Breast epithelium (tissue), 4 donors: ENCODE measurements at regions not wholly inside any gene's neighbourhood (a gene's known extent, or its start where the extent isn't known, plus 50 kb on each side); places are given as distances from the start of the nearest gene placed in this dataset.

Source experiments
- DNase-seq, 2 donors: peaks; one replicate each; pipeline ENCODE4 v3.0.0-alpha.2; 2019; ENCODE audit warnings: low spot score in 2 of 2
- H3K27ac ChIP-seq, 2 donors: fragments of 200-600 bp; sonication (generic) in 1 of 2; one replicate each; pipeline ENCODE4 v1.5.1; 2016 to 2019; ENCODE audit warnings: mild to moderate bottlenecking in 1 of 2
- H3K27me3 ChIP-seq, 2 donors: fragments of 200-600 bp; sonication (generic) in 1 of 2; one replicate each; pipeline versions ENCODE4 v1.5.1 to v1.6.0; 2017 to 2019; ENCODE audit warnings: control low read depth in 1 of 2, mild to moderate bottlenecking in 1 of 2
- H3K36me3 ChIP-seq: fragments of 200-600 bp; one replicate; pipeline ENCODE4 v1.5.1; 2019
- H3K4me1 ChIP-seq, 2 donors: fragments of 200-600 bp; sonication (generic); one replicate each; pipeline ENCODE4 v1.5.1; 2016 to 2019; ENCODE audit warnings: control low read depth in 1 of 2
- H3K4me3 ChIP-seq, 3 donors: fragments of 200-600 bp; sonication (generic); 1 replicate in 2 of 3; 2 replicates in 1 of 3; pipeline ENCODE4 v1.5.1; 2016 to 2019; ENCODE audit warnings: mild to moderate bottlenecking in 3 of 3, moderate library complexity in 2 of 3
- H3K9me3 ChIP-seq, 2 donors: fragments of 200-600 bp; sonication (generic) in 1 of 2; one replicate each; pipeline ENCODE4 v1.5.1; 2016 to 2019; ENCODE audit warnings: control low read depth in 1 of 2
- POLR2A ChIP-seq: fragments of 450-650 bp; IDR thresholded peaks from one replicate; pipeline ENCODE4 v1.6.1; 2016; ENCODE audit warnings: antibody characterized with exemption, mild to moderate bottlenecking, moderate library complexity
- POLR2AphosphoS5 ChIP-seq, 3 donors: sonication (generic); formaldehyde crosslinking; IDR thresholded peaks; one replicate each; pipeline ENCODE4 v1.6.1; 2017; ENCODE audit warnings: antibody characterized with exemption in 3 of 3
- intact Hi-C: fragments of 100-400 bp; cut with DNase I; formaldehyde crosslinking; loops from one replicate; pipeline ENCODE4 v1.15.1; 2023; ENCODE audit warnings: low total_unique reads
- TF ChIP-seq, protein P1 (sequence below), 3 donors: fragments of 450-650 bp; IDR thresholded peaks; one replicate each; pipeline ENCODE4 v1.5.1; 2016 to 2017; ENCODE audit warnings: antibody characterized with exemption in 3 of 3, mild to moderate bottlenecking in 3 of 3, moderate library complexity in 3 of 3

DNA sequence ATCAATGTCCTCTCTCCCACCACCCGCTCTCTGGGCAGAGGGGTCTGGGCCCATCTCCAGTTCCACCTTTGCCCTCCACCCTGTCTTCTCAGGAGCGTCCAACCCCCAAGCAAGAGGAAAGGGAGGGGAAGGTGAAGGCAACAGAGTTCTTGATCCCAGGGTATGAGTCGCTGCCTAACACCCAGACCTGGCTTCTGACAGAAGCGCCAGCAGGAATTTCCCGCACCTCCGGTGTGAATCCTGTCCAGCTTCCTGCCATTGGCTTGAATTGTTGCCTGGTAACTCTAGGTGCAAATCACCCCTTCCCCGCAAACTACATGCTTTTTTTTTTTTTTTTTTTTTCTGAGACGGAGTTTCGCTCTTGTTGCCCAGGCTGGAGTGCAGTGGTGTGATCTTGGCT, 84.2 kb upstream of the IER5L start:
- no peak for DNase-seq
- peak overlapping the region; percentile 71 to 84 for H3K27ac ChIP-seq
- intact Hi-C loops = no loop called here

DNA sequence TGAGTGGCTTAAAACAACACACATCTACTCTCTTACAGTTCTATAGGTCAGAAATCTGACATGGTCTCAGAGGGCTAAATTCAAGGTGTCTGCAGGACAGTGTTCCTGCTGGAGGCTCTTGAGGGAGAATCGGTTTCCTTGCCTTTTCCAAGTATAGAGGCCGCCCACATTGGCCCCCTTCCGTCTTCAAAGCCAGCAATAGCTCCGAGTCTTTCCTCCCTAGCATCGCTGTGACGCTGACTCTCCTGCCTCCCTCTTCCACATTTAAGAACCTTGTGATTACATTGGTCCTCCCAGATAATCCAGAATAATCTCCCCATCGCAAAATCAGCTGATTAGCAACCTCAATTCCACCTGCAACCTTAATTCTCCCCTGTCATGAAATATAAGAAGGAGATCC, 81.3 kb upstream of the IER5L start:
- no peak for DNase-seq
- H3K4me3 ChIP-seq = peak overlapping the region in 2 of 3 donors; percentile 45 to 58
- TF ChIP-seq POLR2A = no peak
- no peak for TF ChIP-seq POLR2AphosphoS5 (IDR thresholded peaks at IDR 0.05)
- TF ChIP-seq, protein P1, sequence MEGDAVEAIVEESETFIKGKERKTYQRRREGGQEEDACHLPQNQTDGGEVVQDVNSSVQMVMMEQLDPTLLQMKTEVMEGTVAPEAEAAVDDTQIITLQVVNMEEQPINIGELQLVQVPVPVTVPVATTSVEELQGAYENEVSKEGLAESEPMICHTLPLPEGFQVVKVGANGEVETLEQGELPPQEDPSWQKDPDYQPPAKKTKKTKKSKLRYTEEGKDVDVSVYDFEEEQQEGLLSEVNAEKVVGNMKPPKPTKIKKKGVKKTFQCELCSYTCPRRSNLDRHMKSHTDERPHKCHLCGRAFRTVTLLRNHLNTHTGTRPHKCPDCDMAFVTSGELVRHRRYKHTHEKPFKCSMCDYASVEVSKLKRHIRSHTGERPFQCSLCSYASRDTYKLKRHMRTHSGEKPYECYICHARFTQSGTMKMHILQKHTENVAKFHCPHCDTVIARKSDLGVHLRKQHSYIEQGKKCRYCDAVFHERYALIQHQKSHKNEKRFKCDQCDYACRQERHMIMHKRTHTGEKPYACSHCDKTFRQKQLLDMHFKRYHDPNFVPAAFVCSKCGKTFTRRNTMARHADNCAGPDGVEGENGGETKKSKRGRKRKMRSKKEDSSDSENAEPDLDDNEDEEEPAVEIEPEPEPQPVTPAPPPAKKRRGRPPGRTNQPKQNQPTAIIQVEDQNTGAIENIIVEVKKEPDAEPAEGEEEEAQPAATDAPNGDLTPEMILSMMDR (IDR thresholded peaks at IDR 0.05) = no peak
- H3K27me3 ChIP-seq = no peaks in the 10 kb centered on the region
- intact Hi-C loops = no loop called here
- H3K27ac ChIP-seq = no peak overlapping the region
- H3K4me1 ChIP-seq = peaks cover 3 to 10% of the 10 kb centered on the region in 2 donors
- H3K9me3 ChIP-seq = no peaks in the 10 kb centered on the region
- no peaks in the 10 kb centered on the region for H3K36me3 ChIP-seq

More for the DNA sequence above, 84.2 kb upstream of the IER5L start:
- Histone ChIP-seq H3K4me1 (peaks cover 3 to 10% of the 10 kb centered on the region in 2 donors), H3K27me3 (no peaks in the 10 kb centered on the region), H3K4me3 (no peak overlapping the region), H3K36me3 (no peaks in the 10 kb centered on the region), H3K9me3 (no peaks in the 10 kb centered on the region)
- TF ChIP-seq, protein P1 (IDR thresholded peaks at IDR 0.05) = no peak
- TF ChIP-seq POLR2AphosphoS5 (IDR thresholded peaks at IDR 0.05) (no peak), POLR2A (no peak)

DNA sequence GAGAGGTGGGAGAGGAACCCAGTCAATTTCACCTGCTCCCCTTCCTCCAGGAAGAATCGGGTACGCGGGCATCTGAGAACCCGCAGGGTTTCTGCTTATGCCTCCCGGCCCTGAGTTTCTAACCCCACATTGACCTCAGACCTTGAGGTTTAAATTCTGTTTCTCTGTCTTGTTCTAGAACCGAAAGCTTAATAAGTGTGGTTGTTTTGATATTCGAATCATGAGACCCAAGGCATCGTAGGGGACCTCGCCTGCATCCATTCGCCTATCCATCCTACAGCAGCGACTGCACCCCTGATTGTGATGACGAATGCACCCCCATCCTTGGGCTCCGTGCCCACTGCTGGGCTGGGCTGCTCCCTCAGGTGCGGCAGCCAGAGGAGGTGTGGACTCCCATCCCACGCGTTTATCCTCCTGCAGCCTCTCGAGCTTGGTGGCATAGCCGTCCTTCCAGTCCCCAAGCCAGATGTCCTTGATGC, 80.8 kb upstream of the IER5L start:
- no peak for DNase-seq
- Histone ChIP-seq H3K9me3 (no peaks in the 10 kb centered on the region), H3K4me3 (peak overlapping the region; percentile 3 to 58 (median 45)), H3K27me3 (no peaks in the 10 kb centered on the region), H3K4me1 (peaks cover 3 to 10% of the 10 kb centered on the region in 2 donors), H3K36me3 (no peaks in the 10 kb centered on the region), H3K27ac (no peak overlapping the region)
- intact Hi-C loops = no loop called here
- TF ChIP-seq POLR2AphosphoS5 (IDR thresholded peaks at IDR 0.05) = no peak
- no peak for TF ChIP-seq POLR2A
- TF ChIP-seq, protein P1 (IDR thresholded peaks at IDR 0.05) = no peak

DNA sequence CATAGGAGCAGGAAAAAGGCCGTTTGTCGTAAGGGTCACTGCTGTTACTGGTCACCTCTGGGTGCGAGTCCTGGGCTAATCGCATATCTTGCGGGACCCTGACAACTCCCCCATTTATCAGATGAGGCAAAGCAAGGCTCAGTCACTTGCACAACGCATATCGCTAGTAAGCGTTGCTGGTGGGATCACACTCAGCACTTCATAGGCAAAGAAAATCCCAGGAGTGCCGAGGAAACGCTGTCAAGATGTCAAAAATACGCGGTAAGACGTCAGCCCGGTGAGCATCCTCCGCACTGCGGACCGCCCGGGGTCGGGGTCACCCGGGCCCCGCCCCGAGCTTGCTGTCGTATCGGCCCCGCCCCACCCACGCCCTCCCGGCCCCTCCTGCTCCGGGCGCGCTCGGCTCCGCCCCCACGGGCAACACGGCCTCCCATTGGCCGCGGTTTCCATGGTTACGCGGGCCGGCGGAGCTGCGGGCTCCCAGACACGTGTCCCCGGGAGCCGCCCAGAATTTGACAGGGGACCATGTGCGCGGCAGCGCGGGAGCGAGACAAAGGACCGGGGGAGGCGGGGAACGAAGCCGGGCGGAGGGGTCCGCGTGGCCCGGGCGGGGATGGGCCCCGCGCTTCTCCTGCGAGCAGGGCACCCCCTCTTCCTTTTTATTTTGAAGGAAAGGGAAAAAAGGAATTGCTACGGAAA, 80.2 kb upstream of the IER5L start:
- TF ChIP-seq POLR2AphosphoS5 (IDR thresholded peaks at IDR 0.05) = peak in 1 of 3 donors; percentile 11
- TF ChIP-seq POLR2A = no peak
- TF ChIP-seq, protein P1 (IDR thresholded peaks at IDR 0.05) = no peak
- peak overlapping the region in 1 of 2 donors; percentile 57 for H3K27ac ChIP-seq
- intact Hi-C loops = no loop called here
- no peaks in the 10 kb centered on the region for H3K27me3 ChIP-seq
- DNase-seq = peak; percentile 84 to 92
- peak overlapping the region; percentile 3 to 58 (median 45) for H3K4me3 ChIP-seq
- no peaks in the 10 kb centered on the region for H3K9me3 ChIP-seq
- no peaks in the 10 kb centered on the region for H3K36me3 ChIP-seq
- H3K4me1 ChIP-seq = peaks cover 3 to 10% of the 10 kb centered on the region in 2 donors

DNA sequence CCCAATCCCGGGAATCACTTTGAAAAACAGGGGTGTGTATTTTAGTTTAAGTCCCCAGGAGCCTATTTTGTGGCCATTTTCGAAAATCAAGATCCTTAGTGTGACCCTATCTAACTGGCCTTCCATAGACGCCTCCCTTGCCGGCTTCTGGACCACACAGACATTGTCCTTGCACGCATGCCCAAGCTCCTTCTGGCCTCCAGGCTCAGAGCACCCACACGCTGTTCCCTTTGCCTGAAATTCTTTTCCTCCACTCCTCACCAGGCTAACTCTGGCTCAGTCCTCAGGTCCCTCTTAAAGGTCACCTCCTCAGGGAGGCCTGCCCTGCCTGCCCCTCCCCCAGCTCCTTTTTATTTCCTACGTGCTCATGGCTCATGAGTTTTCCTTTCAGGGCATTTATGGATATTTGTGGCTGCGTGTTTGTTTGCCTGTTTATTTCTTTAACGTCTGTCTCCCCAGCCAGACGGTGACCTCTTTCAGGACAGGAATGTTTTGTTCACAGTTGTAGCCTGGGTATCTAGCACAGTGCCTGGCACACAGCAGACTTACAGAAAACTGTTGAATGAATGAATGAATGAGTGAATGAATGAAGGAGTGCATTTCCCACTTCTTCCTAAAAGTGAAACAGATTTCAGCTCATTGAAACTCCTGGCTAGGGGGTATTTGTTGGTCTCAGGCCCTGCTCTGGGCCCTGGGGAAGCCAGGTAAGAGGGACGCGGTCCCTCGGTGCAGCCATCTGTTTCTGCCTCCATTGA, 79.1 kb upstream of the IER5L start:
- no peaks in the 10 kb centered on the region for H3K27me3 ChIP-seq
- TF ChIP-seq, protein P1 (IDR thresholded peaks at IDR 0.05) = no peak
- TF ChIP-seq POLR2A = no peak
- no peak for TF ChIP-seq POLR2AphosphoS5 (IDR thresholded peaks at IDR 0.05)
- H3K4me1 ChIP-seq = peaks cover 3 to 10% of the 10 kb centered on the region in 2 donors
- no peaks in the 10 kb centered on the region for H3K9me3 ChIP-seq
- no peak overlapping the region for H3K4me3 ChIP-seq
- no peak for DNase-seq
- intact Hi-C loops = no loop called here
- H3K27ac ChIP-seq = peak overlapping the region in 1 of 2 donors; percentile 57
- H3K36me3 ChIP-seq = no peaks in the 10 kb centered on the region
